ENCODE measurements at regions not wholly inside any gene's neighbourhood (a gene's known extent, or its start where the extent isn't known, plus 50 kb on each side); places are given as distances from the start of the nearest gene placed in this dataset.

DNA sequence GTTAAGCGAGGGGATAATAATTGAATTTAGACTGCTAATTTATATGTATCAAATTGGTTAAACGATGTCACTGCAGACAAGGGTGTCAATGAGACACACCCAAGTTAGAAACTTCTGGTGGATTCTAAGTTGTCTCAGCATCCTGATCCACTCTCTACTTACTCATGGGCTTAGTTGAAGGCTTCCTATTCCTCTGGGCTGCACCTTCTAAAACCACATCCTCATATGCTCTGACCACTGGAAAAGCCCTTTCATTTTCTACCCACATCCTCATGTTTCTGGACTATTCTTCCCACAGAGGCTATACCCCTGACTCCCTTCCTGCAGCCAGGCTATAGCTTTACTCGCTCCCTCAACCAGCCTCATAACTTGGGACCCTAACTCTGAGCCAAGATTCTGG, 493.8 kb downstream of the VRK1 start:
- TF ChIP-seq, protein P1, sequence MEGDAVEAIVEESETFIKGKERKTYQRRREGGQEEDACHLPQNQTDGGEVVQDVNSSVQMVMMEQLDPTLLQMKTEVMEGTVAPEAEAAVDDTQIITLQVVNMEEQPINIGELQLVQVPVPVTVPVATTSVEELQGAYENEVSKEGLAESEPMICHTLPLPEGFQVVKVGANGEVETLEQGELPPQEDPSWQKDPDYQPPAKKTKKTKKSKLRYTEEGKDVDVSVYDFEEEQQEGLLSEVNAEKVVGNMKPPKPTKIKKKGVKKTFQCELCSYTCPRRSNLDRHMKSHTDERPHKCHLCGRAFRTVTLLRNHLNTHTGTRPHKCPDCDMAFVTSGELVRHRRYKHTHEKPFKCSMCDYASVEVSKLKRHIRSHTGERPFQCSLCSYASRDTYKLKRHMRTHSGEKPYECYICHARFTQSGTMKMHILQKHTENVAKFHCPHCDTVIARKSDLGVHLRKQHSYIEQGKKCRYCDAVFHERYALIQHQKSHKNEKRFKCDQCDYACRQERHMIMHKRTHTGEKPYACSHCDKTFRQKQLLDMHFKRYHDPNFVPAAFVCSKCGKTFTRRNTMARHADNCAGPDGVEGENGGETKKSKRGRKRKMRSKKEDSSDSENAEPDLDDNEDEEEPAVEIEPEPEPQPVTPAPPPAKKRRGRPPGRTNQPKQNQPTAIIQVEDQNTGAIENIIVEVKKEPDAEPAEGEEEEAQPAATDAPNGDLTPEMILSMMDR (conservative IDR thresholded peaks at IDR 0.05; ENCODE audit: low read depth, low read length), result no peak
- TF ChIP-seq POLR2A (IDR thresholded peaks at IDR 0.05; ENCODE audit: low read depth, low read length), result no peak

All from IMR-90 (cell line).